Activated naive CD8-positive, alpha-beta T cell treated with anti-CD3 and anti-CD28 coated beads for 36 hours (primary cell): ENCODE measurements at regions not wholly inside any gene's neighbourhood (a gene's known extent, or its start where the extent isn't known, plus 50 kb on each side); places are given as distances from the start of the nearest gene placed in this dataset.
"Not testable (repeated sequence)": the region's sequence is repeated elsewhere in the genome, so short reads cannot be mapped to it uniquely, and the experiment has no call there.

Experiments
- DNase-seq: peaks from one replicate; pipeline ENCODE4 v3.0.0; 2021
- H3K27ac Mint-ChIP-seq: one replicate; pipeline ENCODE4 v1.8.0; 2022; ENCODE audit warnings: mild to moderate bottlenecking, moderate library complexity, mixed read lengths
- H3K27me3 Mint-ChIP-seq: one replicate; pipeline ENCODE4 v1.8.0; 2022; ENCODE audit warnings: mild to moderate bottlenecking, mixed read lengths
- H3K36me3 Mint-ChIP-seq: one replicate; pipeline ENCODE4 v1.8.0; 2021; ENCODE audit warnings: mild to moderate bottlenecking, mixed read lengths
- H3K4me1 Mint-ChIP-seq: one replicate; pipeline ENCODE4 v1.8.0; 2021; ENCODE audit warnings: mixed read lengths
- H3K4me3 Mint-ChIP-seq: one replicate; pipeline ENCODE4 v1.8.0; 2022; ENCODE audit warnings: mild to moderate bottlenecking, moderate library complexity, mixed read lengths
- H3K9me3 Mint-ChIP-seq: one replicate; pipeline ENCODE4 v1.8.0; 2022; ENCODE audit warnings: mixed read lengths

GRCh38 chr16:26692658-26693057, 374.1 kb upstream of the C16orf82 start:
- H3K9me3 Mint-ChIP-seq: no peaks in the 10 kb centered on the region
- peaks cover 2% of the 10 kb centered on the region for H3K4me1 Mint-ChIP-seq
- no peak for DNase-seq
- H3K27ac Mint-ChIP-seq: no peak overlapping the region
- H3K4me3 Mint-ChIP-seq: no peak overlapping the region
- peaks cover 18% of the 10 kb centered on the region for H3K27me3 Mint-ChIP-seq
- H3K36me3 Mint-ChIP-seq: no peaks in the 10 kb centered on the region

- Mint-ChIP-seq H3K4me1 (no peaks in the 10 kb centered on the region), H3K9me3 (peaks cover 5% of the 10 kb centered on the region), H3K27ac (no peak overlapping the region), H3K27me3 (peaks cover 15% of the 10 kb centered on the region), H3K4me3 (no peak overlapping the region), H3K36me3 (no peaks in the 10 kb centered on the region)
- no peak for DNase-seq
Observed at GRCh38 chr16:26697807-26698206, 368.9 kb upstream of the C16orf82 start.

DNA sequence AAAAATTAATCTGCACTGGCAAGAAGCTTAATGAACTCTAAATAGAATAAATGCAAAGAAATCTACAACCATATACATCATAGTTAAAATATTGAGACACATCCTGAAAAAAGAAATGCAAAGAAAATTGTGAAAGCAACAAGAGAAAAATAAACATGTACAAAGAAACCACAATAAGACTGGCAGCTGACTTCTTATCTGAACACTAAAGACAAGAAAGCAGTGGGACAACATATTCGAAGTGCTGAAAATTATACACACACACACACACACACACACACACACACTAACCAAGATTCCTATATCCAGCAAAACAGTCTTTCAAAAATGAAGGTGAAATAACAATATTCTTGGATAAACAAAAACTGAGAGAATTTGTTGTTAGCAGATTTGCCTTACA, 366.5 kb upstream of the C16orf82 start:
- peaks cover 19% of the 10 kb centered on the region for H3K27me3 Mint-ChIP-seq
- DNase-seq: no peak
- no peak overlapping the region for H3K4me3 Mint-ChIP-seq
- H3K27ac Mint-ChIP-seq: no peak overlapping the region
- peaks cover 5% of the 10 kb centered on the region for H3K9me3 Mint-ChIP-seq
- H3K36me3 Mint-ChIP-seq: no peaks in the 10 kb centered on the region
- no peaks in the 10 kb centered on the region for H3K4me1 Mint-ChIP-seq

DNA sequence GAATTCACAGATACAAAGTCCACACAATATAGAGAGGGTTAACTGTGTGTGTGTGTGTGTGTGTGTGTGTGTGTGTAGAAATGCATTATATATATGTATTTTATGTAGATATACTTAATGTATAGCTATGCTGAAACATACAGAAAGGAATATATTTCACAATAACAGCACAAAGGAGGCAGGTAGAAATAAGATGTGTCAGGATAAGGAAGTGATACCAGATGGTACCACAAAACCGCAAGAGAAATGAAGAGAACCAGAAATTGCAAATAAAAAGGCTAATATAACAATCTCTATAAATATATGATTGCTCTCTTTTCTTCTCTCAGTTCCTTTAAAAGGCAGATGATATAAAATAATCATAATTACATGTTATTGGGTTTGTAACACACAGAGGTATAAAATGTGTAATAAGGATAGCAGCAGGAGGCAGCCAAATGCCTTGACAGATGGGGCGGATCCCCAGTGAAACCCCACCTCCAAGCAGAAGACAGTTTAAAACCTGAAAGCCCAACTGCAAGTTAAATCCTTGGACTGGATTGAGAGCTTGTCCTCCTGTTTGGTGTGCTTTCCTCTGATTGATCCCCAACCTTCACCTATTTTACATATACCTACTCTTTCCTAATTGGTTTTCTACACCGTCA, 365.4 kb upstream of the C16orf82 start:
- Mint-ChIP-seq H3K27me3 (peaks cover 19% of the 10 kb centered on the region), H3K36me3 (no peaks in the 10 kb centered on the region), H3K4me1 (no peaks in the 10 kb centered on the region), H3K4me3 (no peak overlapping the region), H3K27ac (no peak overlapping the region), H3K9me3 (peaks cover 5% of the 10 kb centered on the region)
- no peak for DNase-seq

DNA sequence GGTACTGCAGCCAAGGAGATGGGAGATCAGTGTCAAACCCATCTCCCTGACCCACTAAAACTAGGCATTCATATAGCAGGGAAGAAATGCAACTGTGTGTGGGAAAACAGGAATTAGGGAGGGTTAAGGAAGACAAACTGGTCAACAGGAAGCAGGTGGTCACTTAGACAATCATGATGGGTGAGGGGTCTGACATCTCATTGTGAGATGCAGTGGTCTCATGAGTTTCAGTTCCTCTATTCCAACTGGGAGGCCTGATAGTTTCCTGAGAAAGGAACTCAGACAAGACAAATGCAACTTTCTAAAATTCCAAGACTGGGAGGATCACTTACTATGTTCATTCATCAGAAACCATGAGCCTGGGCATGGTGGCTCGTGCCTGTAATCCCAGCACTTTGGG, 361.4 kb upstream of the C16orf82 start:
- Mint-ChIP-seq H3K4me3 (no peak overlapping the region), H3K4me1 (no peaks in the 10 kb centered on the region), H3K27ac (no peak overlapping the region)

GRCh38 chr16:26708428-26708827, 358.3 kb upstream of the C16orf82 start:
- Mint-ChIP-seq H3K9me3 (no peaks in the 10 kb centered on the region), H3K27ac (no peak overlapping the region), H3K4me3 (no peak overlapping the region), H3K4me1 (no peaks in the 10 kb centered on the region), H3K27me3 (peaks cover 7% of the 10 kb centered on the region), H3K36me3 (no peaks in the 10 kb centered on the region)
- no peak for DNase-seq

More for the DNA sequence above, 361.4 kb upstream of the C16orf82 start:
- H3K9me3 Mint-ChIP-seq: peaks cover under 1% of the 10 kb centered on the region
- H3K27me3 Mint-ChIP-seq: peaks cover 12% of the 10 kb centered on the region
- no peak for DNase-seq
- no peaks in the 10 kb centered on the region for H3K36me3 Mint-ChIP-seq

DNA sequence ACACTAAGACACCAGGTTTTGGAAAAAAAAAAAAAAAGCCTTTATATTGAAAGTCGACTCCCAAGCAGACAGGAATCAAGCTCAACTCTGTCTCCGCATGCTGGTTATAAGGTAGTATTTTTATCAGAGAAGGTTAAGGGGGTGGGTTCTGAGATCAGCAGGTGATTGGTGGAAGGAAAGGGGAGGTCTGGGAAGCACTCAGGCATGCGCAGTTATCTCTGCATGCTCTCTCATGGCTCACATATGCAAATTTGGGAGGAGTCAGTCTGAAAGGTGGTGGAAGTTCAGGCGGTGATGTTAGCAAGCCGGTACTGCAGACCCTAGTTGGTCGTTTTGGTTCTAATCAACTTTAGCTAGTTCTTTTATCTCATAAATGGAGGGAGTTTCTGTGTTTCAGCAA, 357.6 kb upstream of the C16orf82 start:
- H3K9me3 Mint-ChIP-seq: no peaks in the 10 kb centered on the region
- H3K27me3 Mint-ChIP-seq: peaks cover 7% of the 10 kb centered on the region
- no peak for DNase-seq
- H3K36me3 Mint-ChIP-seq: no peaks in the 10 kb centered on the region
- no peaks in the 10 kb centered on the region for H3K4me1 Mint-ChIP-seq
- no peak overlapping the region for H3K27ac Mint-ChIP-seq
- no peak overlapping the region for H3K4me3 Mint-ChIP-seq

DNA sequence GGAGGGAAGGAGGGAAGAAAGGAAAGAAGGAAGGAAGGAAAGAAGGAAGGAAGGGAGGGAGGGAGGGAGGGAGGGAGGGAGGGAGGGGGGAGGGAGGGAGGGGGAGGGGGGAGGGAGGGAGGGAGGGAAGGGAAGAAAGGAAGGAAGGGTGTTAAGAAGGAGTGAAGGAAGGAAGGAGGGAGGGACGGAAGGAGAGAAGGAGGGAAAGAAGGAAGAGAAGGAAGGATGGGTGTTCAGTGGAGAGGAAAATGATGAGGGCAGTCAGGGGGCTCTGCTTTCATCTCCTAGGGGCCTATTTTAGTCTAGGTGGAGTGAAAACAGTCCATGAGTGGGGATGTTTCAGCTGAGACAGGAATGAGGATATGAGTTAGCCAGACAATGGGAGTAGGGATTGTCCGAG, 357.0 kb upstream of the C16orf82 start:
- no peak for DNase-seq
- no peaks in the 10 kb centered on the region for H3K36me3 Mint-ChIP-seq
- no peak overlapping the region for H3K27ac Mint-ChIP-seq
- H3K4me1 Mint-ChIP-seq: no peaks in the 10 kb centered on the region
- peaks cover 7% of the 10 kb centered on the region for H3K27me3 Mint-ChIP-seq
- H3K9me3 Mint-ChIP-seq: no peaks in the 10 kb centered on the region
- no peak overlapping the region for H3K4me3 Mint-ChIP-seq

DNA sequence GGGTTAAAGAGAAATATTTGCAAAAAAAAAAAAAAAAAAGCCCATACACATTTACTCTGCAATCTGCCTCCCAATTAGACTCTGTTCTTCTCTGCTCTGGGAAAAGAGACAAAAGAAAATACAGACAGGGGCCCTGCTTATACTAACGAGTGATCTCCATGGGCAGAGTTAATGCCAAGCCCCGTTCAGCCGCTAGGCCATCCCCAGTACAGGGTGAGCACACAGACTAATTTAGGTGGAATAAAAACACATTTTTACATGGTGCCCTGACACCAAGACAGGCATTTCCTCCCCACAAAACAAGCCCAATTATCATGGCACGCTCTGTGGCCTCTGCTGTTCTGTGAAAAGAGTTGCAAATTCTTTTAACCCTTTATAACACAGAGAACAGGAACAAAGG, 356.3 kb upstream of the C16orf82 start:
- Mint-ChIP-seq H3K27ac (no peak overlapping the region), H3K9me3 (no peaks in the 10 kb centered on the region), H3K27me3 (peaks cover 7% of the 10 kb centered on the region), H3K36me3 (no peaks in the 10 kb centered on the region), H3K4me3 (no peak overlapping the region), H3K4me1 (no peaks in the 10 kb centered on the region)
- no peak for DNase-seq

DNA sequence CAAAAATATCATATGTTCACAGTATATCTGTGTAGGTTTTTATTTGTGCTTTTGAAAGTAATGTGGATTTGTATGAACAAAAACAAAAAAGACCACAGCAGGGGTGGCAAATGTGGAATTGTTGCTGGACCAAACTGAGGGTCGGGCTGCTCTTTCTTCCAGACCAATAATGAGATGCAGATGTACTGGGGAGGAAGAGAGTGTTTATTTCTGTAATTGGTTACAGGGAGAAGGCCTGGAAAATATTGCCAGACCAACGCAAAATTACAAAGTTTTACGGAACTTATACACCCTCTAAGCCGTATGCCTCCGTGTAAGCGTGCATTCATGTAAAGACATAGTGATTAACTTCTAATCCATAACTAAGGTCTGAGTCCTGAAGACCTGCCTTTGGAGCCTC, 353.9 kb upstream of the C16orf82 start:
- Mint-ChIP-seq H3K9me3 (no peaks in the 10 kb centered on the region), H3K36me3 (no peaks in the 10 kb centered on the region), H3K4me3 (no peak overlapping the region), H3K27ac (no peak overlapping the region), H3K27me3 (no peaks in the 10 kb centered on the region), H3K4me1 (no peaks in the 10 kb centered on the region)
- DNase-seq: no peak

DNA sequence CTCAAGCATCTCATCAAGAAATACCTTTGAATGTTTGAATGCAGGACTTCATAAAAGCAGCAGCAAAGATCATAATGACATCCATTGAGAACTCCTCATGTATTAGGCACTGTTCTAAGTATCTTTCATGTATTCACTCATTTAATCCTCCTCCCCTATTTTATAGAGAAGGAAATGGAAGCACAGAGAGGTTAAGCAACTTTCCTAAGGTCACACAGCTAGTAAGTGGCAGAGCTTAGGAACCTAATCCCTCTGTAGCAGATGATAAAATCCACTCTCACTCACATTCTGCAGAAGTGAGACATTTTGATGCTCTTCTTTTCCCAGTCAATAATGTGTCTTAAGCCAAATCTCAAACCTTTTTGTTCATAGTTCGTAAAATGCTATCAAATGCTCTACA, 350.8 kb upstream of the C16orf82 start:
- peaks cover 3% of the 10 kb centered on the region for H3K27me3 Mint-ChIP-seq
- H3K36me3 Mint-ChIP-seq: no peaks in the 10 kb centered on the region
- no peaks in the 10 kb centered on the region for H3K4me1 Mint-ChIP-seq
- no peak overlapping the region for H3K27ac Mint-ChIP-seq
- H3K4me3 Mint-ChIP-seq: no peak overlapping the region
- no peak for DNase-seq
- no peaks in the 10 kb centered on the region for H3K9me3 Mint-ChIP-seq

DNA sequence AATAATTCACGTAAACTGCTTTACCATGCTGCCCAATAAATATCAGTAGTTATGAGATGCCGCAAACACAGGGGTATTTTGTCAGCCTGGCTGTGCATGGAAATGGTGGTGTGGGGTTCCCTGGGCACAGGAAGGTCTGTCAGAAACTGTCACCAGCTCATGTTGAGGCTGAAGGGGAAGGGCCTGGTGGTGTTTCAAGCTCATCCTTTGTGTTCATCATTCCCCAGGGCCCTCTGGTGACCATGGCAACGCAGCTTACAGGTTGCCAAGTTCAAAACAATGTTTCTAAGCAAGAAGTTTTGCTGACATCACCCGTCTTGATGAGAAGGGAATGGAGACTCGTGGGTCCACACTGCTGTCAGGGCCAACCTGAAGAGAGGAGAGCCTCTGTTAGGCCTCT, 348.9 kb upstream of the C16orf82 start:
- DNase-seq: no peak
- Mint-ChIP-seq H3K4me3 (no peak overlapping the region), H3K36me3 (no peaks in the 10 kb centered on the region), H3K4me1 (no peaks in the 10 kb centered on the region), H3K9me3 (no peaks in the 10 kb centered on the region), H3K27me3 (peaks cover 3% of the 10 kb centered on the region), H3K27ac (no peak overlapping the region)

GRCh38 chr16:26721290-26721689, 345.4 kb upstream of the C16orf82 start:
- Mint-ChIP-seq H3K36me3 (no peaks in the 10 kb centered on the region), H3K9me3 (no peaks in the 10 kb centered on the region), H3K4me3 (no peak overlapping the region), H3K27ac (no peak overlapping the region), H3K27me3 (peaks cover 9% of the 10 kb centered on the region), H3K4me1 (no peaks in the 10 kb centered on the region)
- no peak for DNase-seq

- H3K4me1 Mint-ChIP-seq, H3K27ac Mint-ChIP-seq, H3K36me3 Mint-ChIP-seq, DNase-seq, H3K4me3 Mint-ChIP-seq, H3K9me3 Mint-ChIP-seq: not testable (repeated sequence)
- peaks cover 13% of the 10 kb centered on the region for H3K27me3 Mint-ChIP-seq
Observed at GRCh38 chr16:26721957-26722356, 344.8 kb upstream of the C16orf82 start.

DNA sequence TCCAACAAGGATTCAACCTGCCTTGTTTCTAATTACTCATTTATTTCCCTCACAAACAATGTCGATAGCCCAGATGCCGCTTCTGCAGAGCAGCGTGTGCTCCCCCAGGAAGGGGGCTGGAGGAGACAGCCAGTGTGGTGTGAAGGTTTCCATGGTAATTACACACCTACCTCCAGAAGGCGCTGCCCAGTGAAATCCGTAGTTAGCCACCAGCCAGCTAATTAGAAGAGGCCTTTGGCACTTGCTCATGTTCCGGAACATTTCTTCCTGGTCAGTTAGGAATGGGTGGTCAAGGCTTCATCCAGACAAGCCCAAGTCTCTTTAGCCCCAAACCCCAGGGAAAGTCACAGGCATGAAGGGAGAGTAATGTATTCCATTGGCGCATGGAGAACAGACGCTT, 342.5 kb upstream of the C16orf82 start:
- Mint-ChIP-seq H3K4me3 (no peak overlapping the region), H3K27ac (no peak overlapping the region), H3K36me3 (no peaks in the 10 kb centered on the region), H3K4me1 (no peaks in the 10 kb centered on the region), H3K27me3 (peaks cover 18% of the 10 kb centered on the region), H3K9me3 (no peaks in the 10 kb centered on the region)
- no peak for DNase-seq

GRCh38 chr16:26727848-26728247, 338.9 kb upstream of the C16orf82 start:
- no peaks in the 10 kb centered on the region for H3K36me3 Mint-ChIP-seq
- DNase-seq: no peak
- no peaks in the 10 kb centered on the region for H3K9me3 Mint-ChIP-seq
- H3K27me3 Mint-ChIP-seq: peaks cover 17% of the 10 kb centered on the region
- H3K4me1 Mint-ChIP-seq: no peaks in the 10 kb centered on the region
- H3K4me3 Mint-ChIP-seq: no peak overlapping the region
- no peak overlapping the region for H3K27ac Mint-ChIP-seq
